ENCODE measurements at regions not wholly inside any gene's neighbourhood (a gene's known extent, or its start where the extent isn't known, plus 50 kb on each side); places are given as distances from the start of the nearest gene placed in this dataset.

DNA sequence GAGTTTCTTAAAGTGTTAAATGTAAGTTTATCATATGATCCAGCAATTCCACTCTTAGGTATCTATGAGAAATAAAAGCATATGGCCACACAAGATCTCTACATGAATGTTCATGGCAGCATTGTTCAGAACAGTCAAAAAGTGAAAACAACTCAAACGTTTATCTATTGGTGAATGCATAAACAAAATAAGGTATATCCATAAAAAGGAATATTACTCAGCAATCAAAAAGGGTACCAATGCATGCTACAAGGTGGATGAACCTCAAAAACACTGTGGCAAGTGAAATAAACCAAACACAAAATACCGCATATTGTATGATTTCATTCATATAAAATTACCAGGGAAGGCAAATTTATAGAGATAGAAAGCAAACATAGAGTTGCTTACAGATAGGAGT is 337.6 kb downstream of the PIK3C3 start:
- Histone ChIP-seq H3K27me3 (no peaks in the 10 kb centered on the region), H3K36me3 (no peaks in the 10 kb centered on the region), H3K4me3 (no peak overlapping the region), H3K9me3 (no peaks in the 10 kb centered on the region), H3K27ac (no peak overlapping the region), H3K4me1 (no peaks in the 10 kb centered on the region)
- intact Hi-C loops (cut with DNase I; ENCODE audit: low total_unique reads) = no loop called here
- 81% methylated on average over 2 of the region's 2 CpGs for WGBS, 2 donors (ENCODE audit: low coverage in 1 of 2)
- no peak for TF ChIP-seq POLR2A (IDR thresholded peaks at IDR 0.05)
- TF ChIP-seq POLR2AphosphoS5 (IDR thresholded peaks at IDR 0.05) = no peak
- no peak for TF ChIP-seq CTCF (IDR thresholded peaks at IDR 0.05)
- no peak for TF ChIP-seq EP300 (IDR thresholded peaks at IDR 0.05; ENCODE audit: low read depth)
- in situ Hi-C loops (cut with MboI; ENCODE audit: low pct_ligation_motif_present in 1 of 4, low pct_unique_long_range_greater_than_20kb in 1 of 4, low sequenced_read_pairs in 3 of 4) = loop anchor here in 1 of 4 donors (25.0 kb wide), 1 partner anchor 970 kb away; no protein-coding TSS in a partner anchor
- DNase-seq = no peak

GRCh38 chr18:42296192-42296591 is 341.2 kb downstream of the PIK3C3 start:
- in situ Hi-C loops (cut with MboI; ENCODE audit: low pct_ligation_motif_present in 1 of 4, low pct_unique_long_range_greater_than_20kb in 1 of 4, low sequenced_read_pairs in 3 of 4) = loop anchor here in 1 of 4 donors (25.0 kb wide), 1 partner anchor 966 kb away; no protein-coding TSS in a partner anchor
- 92% methylated on average over 1 of the region's 1 CpG; no CpG with 5 or more reads in 1 of the 2 donors for WGBS, 2 donors (ENCODE audit: low coverage in 1 of 2)

GRCh38 chr18:42296723-42297122 is 341.7 kb downstream of the PIK3C3 start:
- H3K27ac ChIP-seq = no peak overlapping the region
- H3K9me3 ChIP-seq = no peaks in the 10 kb centered on the region
- no peak for DNase-seq
- intact Hi-C loops (cut with DNase I; ENCODE audit: low total_unique reads) (loop anchor here (5.0 kb wide), 1 partner anchor 971 kb away; no protein-coding TSS in a partner anchor), in situ Hi-C loops (cut with MboI; ENCODE audit: low pct_ligation_motif_present in 1 of 4, low pct_unique_long_range_greater_than_20kb in 1 of 4, low sequenced_read_pairs in 3 of 4) (loop anchor here in 1 of 4 donors (25.0 kb wide), 1 partner anchor 966 kb away; no protein-coding TSS in a partner anchor)
- no peaks in the 10 kb centered on the region for H3K27me3 ChIP-seq
- TF ChIP-seq POLR2A (IDR thresholded peaks at IDR 0.05) (no peak), CTCF (IDR thresholded peaks at IDR 0.05) (no peak), EP300 (IDR thresholded peaks at IDR 0.05; ENCODE audit: low read depth) (no peak), POLR2AphosphoS5 (IDR thresholded peaks at IDR 0.05) (no peak)
- no peaks in the 10 kb centered on the region for H3K4me1 ChIP-seq
- no peak overlapping the region for H3K4me3 ChIP-seq
- H3K36me3 ChIP-seq = no peaks in the 10 kb centered on the region

More at GRCh38 chr18:42296192-42296591, 341.2 kb downstream of the PIK3C3 start:
- intact Hi-C loops (cut with DNase I; ENCODE audit: low total_unique reads) = loop anchor here (5.0 kb wide), 1 partner anchor 971 kb away; no protein-coding TSS in a partner anchor
- Histone ChIP-seq H3K4me3 (no peak overlapping the region), H3K9me3 (no peaks in the 10 kb centered on the region), H3K27me3 (no peaks in the 10 kb centered on the region), H3K36me3 (no peaks in the 10 kb centered on the region), H3K4me1 (no peaks in the 10 kb centered on the region), H3K27ac (no peak overlapping the region)
- TF ChIP-seq CTCF (IDR thresholded peaks at IDR 0.05) = no peak
- no peak for TF ChIP-seq POLR2AphosphoS5 (IDR thresholded peaks at IDR 0.05)
- TF ChIP-seq EP300 (IDR thresholded peaks at IDR 0.05; ENCODE audit: low read depth) = no peak
- no peak for TF ChIP-seq POLR2A (IDR thresholded peaks at IDR 0.05)
- DNase-seq = no peak

DNA sequence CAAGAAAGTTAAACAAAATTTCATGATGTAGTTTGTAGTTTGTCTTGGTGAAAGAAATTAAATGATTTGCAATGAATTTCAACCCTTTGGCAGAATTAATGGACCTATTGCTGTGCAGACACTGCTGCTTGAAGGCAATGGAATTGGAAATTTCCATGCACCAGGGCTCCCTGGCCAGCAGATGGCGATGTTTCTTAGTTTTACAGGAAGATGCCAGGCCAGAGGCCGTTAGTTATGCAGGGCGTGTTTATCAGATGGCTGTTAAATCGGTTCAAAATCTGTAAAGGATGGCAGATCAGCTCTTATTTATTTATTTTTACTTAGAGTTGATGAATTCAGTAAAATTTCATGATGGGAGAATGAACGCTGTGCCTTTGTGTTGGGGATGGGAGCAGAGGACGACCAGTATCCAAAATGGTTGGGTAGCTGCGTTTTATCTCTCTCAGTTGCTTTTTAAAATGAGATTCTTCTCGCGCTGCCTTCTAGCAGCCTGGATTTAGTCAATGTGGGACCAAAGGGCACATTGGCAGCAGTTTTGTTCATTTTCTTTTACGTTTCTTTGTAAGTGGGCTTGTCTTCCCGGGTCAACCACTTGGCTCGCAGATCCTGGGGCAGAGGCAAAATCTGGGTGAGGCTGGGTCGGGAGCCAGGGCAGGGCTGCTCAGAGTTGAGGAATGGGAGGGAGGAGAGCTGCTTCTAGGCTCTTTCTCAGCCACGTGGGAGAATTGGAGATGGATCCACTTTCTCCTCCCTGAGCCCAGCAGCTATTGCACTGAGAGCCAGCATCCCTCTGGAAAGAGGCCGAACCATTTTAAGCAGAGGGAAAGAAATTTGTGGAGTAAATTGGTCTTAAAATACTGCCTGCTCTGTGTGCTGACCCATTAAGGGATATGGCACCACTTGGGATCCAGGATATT is 344.0 kb downstream of the PIK3C3 start:
- peak; percentile 69 for DNase-seq
- Histone ChIP-seq H3K27ac (no peak overlapping the region), H3K4me3 (no peak overlapping the region), H3K27me3 (no peaks in the 10 kb centered on the region), H3K9me3 (no peaks in the 10 kb centered on the region), H3K36me3 (no peaks in the 10 kb centered on the region), H3K4me1 (no peaks in the 10 kb centered on the region)
- no peak for TF ChIP-seq POLR2A (IDR thresholded peaks at IDR 0.05)
- TF ChIP-seq CTCF (IDR thresholded peaks at IDR 0.05) = peak; percentile 70 to 92 (median 89)
- 39 to 51% methylated on average over 2 to 15 of the region's 15 CpGs for WGBS, 2 donors (ENCODE audit: low coverage in 1 of 2)
- intact Hi-C loops (cut with DNase I; ENCODE audit: low total_unique reads) (loop anchor here (5.0 kb wide), 1 partner anchor 968 kb away; no protein-coding TSS in a partner anchor), in situ Hi-C loops (cut with MboI; ENCODE audit: low pct_ligation_motif_present in 1 of 4, low pct_unique_long_range_greater_than_20kb in 1 of 4, low sequenced_read_pairs in 3 of 4) (loop anchor here in 1 of 4 donors (25.0 kb wide), 1 partner anchor 963 kb away; no protein-coding TSS in a partner anchor)
